ENCODE measurements at regions not wholly inside any gene's neighbourhood (a gene's known extent, or its start where the extent isn't known, plus 50 kb on each side); places are given as distances from the start of the nearest gene placed in this dataset.
"Not testable (repeated sequence)": the region's sequence is repeated elsewhere in the genome, so short reads cannot be mapped to it uniquely, and the experiment has no call there.

DNA sequence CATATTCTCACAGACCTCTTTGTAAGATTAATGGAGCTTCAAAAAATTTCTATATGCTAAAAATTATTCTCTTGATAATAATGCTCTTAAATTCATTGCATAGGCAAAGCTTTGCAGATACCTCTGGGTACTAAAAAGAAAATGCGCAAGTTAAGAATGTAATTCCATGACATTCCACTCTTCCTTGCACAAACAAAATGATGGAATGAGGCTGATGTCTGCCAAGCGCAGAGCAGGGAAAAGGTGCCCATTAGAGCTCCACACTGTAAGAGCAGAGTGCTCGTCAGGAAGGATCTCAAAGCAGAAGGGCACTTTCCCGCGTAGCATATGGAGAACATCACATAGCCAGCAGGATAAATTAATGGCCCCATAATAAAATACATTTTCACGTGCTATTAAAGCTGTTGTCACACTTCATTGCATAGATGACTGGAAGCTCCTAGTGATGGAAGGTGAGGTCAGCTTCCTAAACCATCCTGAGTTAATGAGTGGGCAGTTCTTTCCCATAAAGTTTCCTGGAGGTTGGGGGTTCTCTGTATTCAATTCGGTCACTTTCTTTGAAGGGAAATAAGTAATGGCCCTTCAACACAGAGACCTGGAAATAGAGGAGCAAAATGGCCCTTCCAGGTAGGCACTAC is 1058.9 kb downstream of the GALC start:
- H3K4me1 ChIP-seq (ENCODE audit: control insufficient read depth in 2 of 2, insufficient read depth in 2 of 2, low read length in 2 of 2) = no peaks in the 10 kb centered on the region
- DNase-seq (ENCODE audit: low read depth in 6 of 9, low spot score in 9 of 9) = no peak
- no peaks in the 10 kb centered on the region for H3K9me3 ChIP-seq (ENCODE audit: control insufficient read depth in 2 of 2, insufficient read depth in 1 of 2, low read length in 1 of 2)
- H3K27ac ChIP-seq (ENCODE audit: low read depth in 1 of 2, low read length in 1 of 2) = no peak overlapping the region
- no peaks in the 10 kb centered on the region for H3K36me3 ChIP-seq (ENCODE audit: control insufficient read depth in 2 of 2, insufficient read depth in 2 of 2, low read length in 1 of 2)
- H3K4me3 ChIP-seq (ENCODE audit: low read length in 2 of 2) = no peak overlapping the region
- H3K27me3 ChIP-seq (ENCODE audit: control insufficient read depth in 2 of 2, insufficient read depth in 1 of 2, low read length in 1 of 2) = no peaks in the 10 kb centered on the region
- WGBS = 95% methylated on average over 7 of the region's 7 CpGs

DNA sequence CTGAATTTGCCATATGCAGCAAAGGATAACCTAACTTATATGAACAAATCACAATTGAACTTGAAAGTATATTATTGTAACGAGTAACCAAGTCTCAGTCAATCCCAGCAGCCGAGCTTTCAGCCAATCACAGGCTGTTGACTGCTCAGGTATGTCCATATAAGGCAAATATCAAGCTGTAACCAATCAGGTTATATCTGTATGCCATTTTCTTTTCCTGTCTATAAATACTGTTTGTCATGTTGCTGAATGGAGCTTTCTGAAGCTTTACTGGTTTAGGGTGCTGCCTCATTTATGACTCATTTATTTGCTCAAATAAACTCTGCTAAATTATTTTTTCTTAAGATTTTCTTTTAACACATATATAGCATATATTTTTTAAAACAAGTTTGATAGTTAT is 1059.5 kb downstream of the GALC start:
- Histone ChIP-seq H3K4me1 (ENCODE audit: control insufficient read depth in 2 of 2, insufficient read depth in 2 of 2, low read length in 2 of 2) (no peaks in the 10 kb centered on the region), H3K27me3 (ENCODE audit: control insufficient read depth in 2 of 2, insufficient read depth in 1 of 2, low read length in 1 of 2) (no peaks in the 10 kb centered on the region), H3K9me3 (ENCODE audit: control insufficient read depth in 2 of 2, insufficient read depth in 1 of 2, low read length in 1 of 2) (no peaks in the 10 kb centered on the region), H3K36me3 (ENCODE audit: control insufficient read depth in 2 of 2, insufficient read depth in 2 of 2, low read length in 1 of 2) (no peaks in the 10 kb centered on the region), H3K4me3 (ENCODE audit: low read length in 2 of 2) (no peak overlapping the region), H3K27ac (ENCODE audit: low read depth in 1 of 2, low read length in 1 of 2) (no peak overlapping the region)
- DNase-seq (ENCODE audit: low read depth in 6 of 9, low spot score in 9 of 9) = no peak
- WGBS = 85% methylated on average over 2 of the region's 2 CpGs

DNA sequence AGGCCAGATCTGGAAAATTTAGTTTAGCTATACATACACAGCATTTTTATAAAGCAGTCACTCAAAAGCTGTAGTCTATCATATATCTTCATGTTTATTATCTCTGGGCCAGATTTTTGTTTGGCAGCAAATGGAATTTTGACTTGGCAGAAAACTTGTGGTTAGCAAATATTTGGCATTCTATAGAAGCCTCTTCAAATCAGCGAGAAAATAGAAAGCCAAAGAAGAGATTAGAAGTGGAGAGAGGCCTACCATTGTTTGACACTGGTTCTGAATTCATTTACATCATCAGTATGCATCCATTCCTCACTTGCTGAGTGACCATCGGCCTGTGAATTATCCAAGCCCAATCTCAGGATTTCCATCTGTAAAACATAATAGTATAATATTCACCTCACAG is 1077.6 kb downstream of the GALC start:
- H3K36me3 ChIP-seq (ENCODE audit: control insufficient read depth in 2 of 2, insufficient read depth in 2 of 2, low read length in 1 of 2) = no peaks in the 10 kb centered on the region
- 85% methylated on average over 2 of the region's 2 CpGs for WGBS

DNA sequence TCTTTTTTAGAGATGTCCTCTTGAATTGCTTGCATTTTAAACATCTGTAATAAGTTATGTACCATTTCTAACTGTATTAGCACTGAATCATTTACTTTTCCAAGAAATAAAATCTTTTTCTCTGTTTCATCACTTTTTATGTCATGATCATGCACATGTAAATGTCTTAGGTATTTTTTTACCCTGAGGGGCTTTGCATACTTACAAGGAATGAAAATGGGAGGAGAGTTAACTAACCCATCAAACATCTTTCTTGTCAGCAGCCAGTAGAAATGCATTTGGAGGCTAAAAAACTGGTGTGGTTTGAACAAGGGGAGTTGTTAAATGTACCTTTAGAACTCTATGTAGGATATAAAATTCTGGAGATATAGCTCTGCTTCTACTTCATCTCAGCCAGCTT is 1080.3 kb downstream of the GALC start:
- Histone ChIP-seq H3K27ac (ENCODE audit: low read depth in 1 of 2, low read length in 1 of 2) (no peak overlapping the region), H3K4me3 (ENCODE audit: low read length in 2 of 2) (no peak overlapping the region), H3K9me3 (ENCODE audit: control insufficient read depth in 2 of 2, insufficient read depth in 1 of 2, low read length in 1 of 2) (no peaks in the 10 kb centered on the region), H3K36me3 (ENCODE audit: control insufficient read depth in 2 of 2, insufficient read depth in 2 of 2, low read length in 1 of 2) (no peaks in the 10 kb centered on the region), H3K4me1 (ENCODE audit: control insufficient read depth in 2 of 2, insufficient read depth in 2 of 2, low read length in 2 of 2) (no peaks in the 10 kb centered on the region), H3K27me3 (ENCODE audit: control insufficient read depth in 2 of 2, insufficient read depth in 1 of 2, low read length in 1 of 2) (no peaks in the 10 kb centered on the region)
- DNase-seq (ENCODE audit: low read depth in 6 of 9, low spot score in 9 of 9) = no peak

More for the DNA sequence above, 1077.6 kb downstream of the GALC start:
- no peaks in the 10 kb centered on the region for H3K9me3 ChIP-seq (ENCODE audit: control insufficient read depth in 2 of 2, insufficient read depth in 1 of 2, low read length in 1 of 2)
- no peak for DNase-seq (ENCODE audit: low read depth in 6 of 9, low spot score in 9 of 9)
- no peaks in the 10 kb centered on the region for H3K4me1 ChIP-seq (ENCODE audit: control insufficient read depth in 2 of 2, insufficient read depth in 2 of 2, low read length in 2 of 2)
- H3K27me3 ChIP-seq (ENCODE audit: control insufficient read depth in 2 of 2, insufficient read depth in 1 of 2, low read length in 1 of 2) = no peaks in the 10 kb centered on the region
- no peak overlapping the region for H3K4me3 ChIP-seq (ENCODE audit: low read length in 2 of 2)
- H3K27ac ChIP-seq (ENCODE audit: low read depth in 1 of 2, low read length in 1 of 2) = no peak overlapping the region

DNA sequence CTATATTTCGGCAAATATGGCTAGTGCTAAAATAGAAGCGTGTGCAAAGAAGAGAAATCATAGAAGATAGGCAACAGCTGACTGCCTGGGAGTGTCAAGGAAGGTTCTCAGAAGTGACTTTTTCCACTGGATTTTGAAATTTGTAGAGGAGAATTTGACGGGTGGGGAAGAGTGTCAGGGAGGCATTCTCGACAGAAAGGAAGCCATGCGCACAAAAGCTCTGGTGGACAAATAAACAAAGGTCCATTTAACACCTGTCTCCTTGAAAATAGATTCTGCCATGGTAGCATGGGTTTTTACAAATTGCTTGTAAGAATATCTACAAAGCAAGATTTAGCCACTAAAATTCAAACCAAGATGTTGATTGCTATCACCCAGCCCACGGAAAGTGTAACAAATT is 1081.5 kb downstream of the GALC start:
- no peak overlapping the region for H3K4me3 ChIP-seq (ENCODE audit: low read length in 2 of 2)
- no peaks in the 10 kb centered on the region for H3K27me3 ChIP-seq (ENCODE audit: control insufficient read depth in 2 of 2, insufficient read depth in 1 of 2, low read length in 1 of 2)
- no peak overlapping the region for H3K27ac ChIP-seq (ENCODE audit: low read depth in 1 of 2, low read length in 1 of 2)
- DNase-seq (ENCODE audit: low read depth in 6 of 9, low spot score in 9 of 9) = no peak
- H3K4me1 ChIP-seq (ENCODE audit: control insufficient read depth in 2 of 2, insufficient read depth in 2 of 2, low read length in 2 of 2) = no peaks in the 10 kb centered on the region
- no peaks in the 10 kb centered on the region for H3K36me3 ChIP-seq (ENCODE audit: control insufficient read depth in 2 of 2, insufficient read depth in 2 of 2, low read length in 1 of 2)
- WGBS = 91% methylated on average over 6 of the region's 6 CpGs
- no peaks in the 10 kb centered on the region for H3K9me3 ChIP-seq (ENCODE audit: control insufficient read depth in 2 of 2, insufficient read depth in 1 of 2, low read length in 1 of 2)

DNA sequence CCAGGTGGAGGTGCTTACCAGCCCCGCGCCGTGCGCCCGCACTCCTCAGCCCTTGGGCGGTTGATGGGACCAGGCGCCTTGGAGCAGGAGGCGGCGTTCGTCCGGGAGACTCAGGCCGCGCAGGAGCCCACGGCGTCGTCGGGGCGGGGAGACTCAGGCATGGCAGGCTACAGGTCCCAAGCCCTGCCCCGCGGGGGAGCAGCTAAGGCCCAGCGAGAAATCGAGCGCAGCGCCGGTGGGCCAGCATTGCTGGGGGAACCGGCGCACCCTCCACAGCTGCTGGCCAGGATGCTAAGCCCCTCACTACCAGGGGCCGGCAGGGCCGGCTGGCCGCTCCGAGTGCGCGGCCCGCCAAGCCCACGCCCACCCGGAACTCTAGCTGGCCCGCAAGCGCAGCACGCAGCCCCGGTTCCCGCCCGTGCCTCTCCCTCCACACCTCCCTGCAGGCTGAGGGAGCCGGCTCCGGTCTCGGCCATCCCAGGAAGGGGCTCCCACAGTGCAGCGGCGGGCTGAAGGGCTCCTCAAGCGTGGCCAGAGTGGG is 1087.5 kb downstream of the GALC start:
- not testable (repeated sequence) for H3K36me3 ChIP-seq (ENCODE audit: control insufficient read depth in 2 of 2, insufficient read depth in 2 of 2, low read length in 1 of 2); H3K27me3 ChIP-seq (ENCODE audit: control insufficient read depth in 2 of 2, insufficient read depth in 1 of 2, low read length in 1 of 2); DNase-seq (ENCODE audit: low read depth in 6 of 9, low spot score in 9 of 9); H3K4me3 ChIP-seq (ENCODE audit: low read length in 2 of 2); H3K4me1 ChIP-seq (ENCODE audit: control insufficient read depth in 2 of 2, insufficient read depth in 2 of 2, low read length in 2 of 2); H3K27ac ChIP-seq (ENCODE audit: low read depth in 1 of 2, low read length in 1 of 2); H3K9me3 ChIP-seq (ENCODE audit: control insufficient read depth in 2 of 2, insufficient read depth in 1 of 2, low read length in 1 of 2)
- 98% methylated on average over 48 of the region's 48 CpGs for WGBS

DNA sequence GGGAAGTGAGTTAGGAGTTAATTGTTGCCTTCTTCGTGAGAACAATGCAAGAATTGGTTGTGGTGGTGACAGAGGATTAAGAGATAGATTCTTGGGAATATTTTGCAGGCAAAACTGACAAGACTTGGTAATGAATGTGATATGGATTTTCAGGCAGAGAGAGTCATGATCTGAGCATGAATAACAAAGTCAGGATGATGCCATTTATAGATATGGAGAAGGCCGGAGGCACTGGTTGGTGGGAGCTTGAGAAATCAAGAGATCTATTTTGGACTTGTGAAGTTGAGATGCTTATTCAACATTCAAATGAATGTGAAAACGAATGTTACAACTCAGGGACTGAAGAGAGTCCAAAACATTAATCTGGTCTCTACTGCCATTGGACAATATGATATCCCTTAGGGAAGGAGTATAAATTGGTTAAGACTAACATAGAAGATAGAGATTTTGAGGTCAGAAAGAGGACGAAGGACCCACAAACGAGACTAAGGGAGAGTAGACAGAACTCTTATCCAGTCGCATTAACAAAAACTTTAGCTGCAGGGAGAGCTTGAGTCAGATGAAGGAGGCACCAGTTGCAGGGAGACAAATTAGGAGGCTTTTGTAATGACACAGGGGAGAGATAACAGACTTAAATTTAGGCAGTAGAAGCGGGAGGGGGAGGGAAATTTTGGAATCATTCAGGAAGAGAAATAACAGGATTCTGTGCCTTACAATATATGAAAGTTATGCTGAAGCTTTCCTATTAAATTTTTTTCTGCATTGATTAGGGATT is 1090.6 kb downstream of the GALC start:
- Histone ChIP-seq H3K27me3 (ENCODE audit: control insufficient read depth in 2 of 2, insufficient read depth in 1 of 2, low read length in 1 of 2) (no peaks in the 10 kb centered on the region), H3K36me3 (ENCODE audit: control insufficient read depth in 2 of 2, insufficient read depth in 2 of 2, low read length in 1 of 2) (no peaks in the 10 kb centered on the region), H3K4me1 (ENCODE audit: control insufficient read depth in 2 of 2, insufficient read depth in 2 of 2, low read length in 2 of 2) (no peaks in the 10 kb centered on the region), H3K9me3 (ENCODE audit: control insufficient read depth in 2 of 2, insufficient read depth in 1 of 2, low read length in 1 of 2) (no peaks in the 10 kb centered on the region), H3K4me3 (ENCODE audit: low read length in 2 of 2) (no peak overlapping the region), H3K27ac (ENCODE audit: low read depth in 1 of 2, low read length in 1 of 2) (no peak overlapping the region)
- no peak for DNase-seq (ENCODE audit: low read depth in 6 of 9, low spot score in 9 of 9)
- 91% methylated on average over 7 of the region's 7 CpGs for WGBS

DNA sequence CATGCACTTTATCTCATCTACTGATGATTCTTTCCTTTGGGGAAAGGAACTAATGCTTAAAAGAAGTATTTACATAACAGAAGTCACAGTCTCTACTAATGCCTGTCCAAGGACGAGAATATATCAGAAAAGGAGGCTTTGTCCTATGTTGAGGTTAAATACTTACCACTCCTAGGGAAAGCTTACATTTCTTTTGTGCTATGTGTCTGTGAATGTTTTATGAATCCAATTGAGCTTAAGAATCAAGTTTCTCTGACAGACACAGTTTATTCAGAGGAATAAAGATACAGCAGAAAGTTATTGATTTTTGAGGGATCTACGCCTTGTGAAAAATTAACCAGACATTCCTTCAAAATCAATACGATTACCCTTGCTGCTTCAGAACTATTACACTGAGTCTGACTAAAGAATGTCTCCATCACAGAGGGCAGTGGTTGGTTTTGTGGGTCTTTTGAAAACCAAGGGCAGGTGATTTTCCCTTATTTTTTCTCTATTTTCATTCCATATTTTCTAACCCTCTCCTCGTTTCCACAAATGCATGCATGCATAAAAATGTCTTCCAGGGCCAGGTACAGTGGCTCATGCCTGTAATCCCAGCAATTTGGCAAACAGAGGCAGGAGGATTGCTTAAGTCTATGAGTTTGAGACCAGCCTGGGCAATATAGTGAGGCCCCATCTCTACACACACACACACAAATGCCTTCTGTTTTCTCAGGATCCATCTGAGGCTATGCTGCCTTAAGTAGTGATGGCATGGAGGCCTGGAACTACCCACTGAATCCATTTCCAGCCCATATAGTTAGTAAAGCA is 1095.1 kb downstream of the GALC start:
- no peak overlapping the region for H3K4me3 ChIP-seq (ENCODE audit: low read length in 2 of 2)
- no peak for DNase-seq (ENCODE audit: low read depth in 6 of 9, low spot score in 9 of 9)
- H3K9me3 ChIP-seq (ENCODE audit: control insufficient read depth in 2 of 2, insufficient read depth in 1 of 2, low read length in 1 of 2) = no peaks in the 10 kb centered on the region
- H3K4me1 ChIP-seq (ENCODE audit: control insufficient read depth in 2 of 2, insufficient read depth in 2 of 2, low read length in 2 of 2) = no peaks in the 10 kb centered on the region
- no peak overlapping the region for H3K27ac ChIP-seq (ENCODE audit: low read depth in 1 of 2, low read length in 1 of 2)
- no peaks in the 10 kb centered on the region for H3K36me3 ChIP-seq (ENCODE audit: control insufficient read depth in 2 of 2, insufficient read depth in 2 of 2, low read length in 1 of 2)
- no peaks in the 10 kb centered on the region for H3K27me3 ChIP-seq (ENCODE audit: control insufficient read depth in 2 of 2, insufficient read depth in 1 of 2, low read length in 1 of 2)
- WGBS = 89% methylated on average over 4 of the region's 4 CpGs

DNA sequence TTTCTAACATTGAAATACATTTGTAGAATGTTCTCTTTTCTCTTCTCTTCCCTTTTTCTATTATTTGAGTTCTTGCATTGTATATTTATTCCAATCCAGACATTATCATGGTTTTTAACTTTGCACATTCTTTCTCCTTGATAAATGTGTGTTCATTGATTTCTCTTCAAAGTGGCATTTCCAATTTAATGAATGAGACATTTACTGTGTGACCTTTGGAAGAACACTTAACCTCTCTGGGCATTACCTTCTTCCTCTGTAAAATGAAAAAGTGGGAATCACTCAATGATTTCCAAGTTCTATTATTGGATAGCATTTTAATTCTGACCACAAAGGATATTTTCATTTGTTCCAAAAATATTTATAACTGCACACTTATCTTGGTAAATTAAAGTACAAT is 1095.8 kb downstream of the GALC start:
- H3K36me3 ChIP-seq (ENCODE audit: control insufficient read depth in 2 of 2, insufficient read depth in 2 of 2, low read length in 1 of 2) = no peaks in the 10 kb centered on the region
- no peak for DNase-seq (ENCODE audit: low read depth in 6 of 9, low spot score in 9 of 9)
- no peaks in the 10 kb centered on the region for H3K4me1 ChIP-seq (ENCODE audit: control insufficient read depth in 2 of 2, insufficient read depth in 2 of 2, low read length in 2 of 2)
- no peaks in the 10 kb centered on the region for H3K9me3 ChIP-seq (ENCODE audit: control insufficient read depth in 2 of 2, insufficient read depth in 1 of 2, low read length in 1 of 2)
- no peak overlapping the region for H3K4me3 ChIP-seq (ENCODE audit: low read length in 2 of 2)
- no peak overlapping the region for H3K27ac ChIP-seq (ENCODE audit: low read depth in 1 of 2, low read length in 1 of 2)
- H3K27me3 ChIP-seq (ENCODE audit: control insufficient read depth in 2 of 2, insufficient read depth in 1 of 2, low read length in 1 of 2) = no peaks in the 10 kb centered on the region

All from thymus (tissue), 11 donors.